ENCODE measurements at regions not wholly inside any gene's neighbourhood (a gene's known extent, or its start where the extent isn't known, plus 50 kb on each side); places are given as distances from the start of the nearest gene placed in this dataset.

- DNase-seq = no peak
These were observed 111.0 kb downstream of the CHST1 start for GRCh38 chr11:45554230-45554967.

GRCh38 chr11:45553383-45553936 is 112.0 kb downstream of the CHST1 start:
- DNase-seq = no peak

- DNase-seq = no peak
These were observed 114.2 kb downstream of the CHST1 start for GRCh38 chr11:45551191-45551713.

- DNase-seq = no peak
These were observed 116.2 kb downstream of the CHST1 start for GRCh38 chr11:45549257-45549656.

GRCh38 chr11:45546366-45546765 is 119.1 kb downstream of the CHST1 start:
- peak; percentile 35 for DNase-seq

- no peak for DNase-seq
These were observed 120.6 kb downstream of the CHST1 start for GRCh38 chr11:45544826-45545225.

GRCh38 chr11:45543808-45544422 is 121.5 kb downstream of the CHST1 start:
- DNase-seq = no peak

- DNase-seq = no peak
These were observed 122.3 kb downstream of the CHST1 start for GRCh38 chr11:45543081-45543480.

GRCh38 chr11:45541693-45542434 is 123.6 kb downstream of the CHST1 start:
- DNase-seq = no peak

- DNase-seq = no peak
These were observed 126.5 kb downstream of the CHST1 start for GRCh38 chr11:45538939-45539338.

- no peak for DNase-seq
These were observed 127.1 kb downstream of the CHST1 start for GRCh38 chr11:45538363-45538762.

- no peak for DNase-seq
These were observed 127.8 kb downstream of the CHST1 start for GRCh38 chr11:45537614-45538013.

GRCh38 chr11:45535033-45535432 is 130.4 kb downstream of the CHST1 start:
- no peak for DNase-seq

- DNase-seq = no peak
These were observed 131.3 kb downstream of the CHST1 start for GRCh38 chr11:45534132-45534531.

- DNase-seq = no peak
These were observed 132.9 kb downstream of the CHST1 start for GRCh38 chr11:45532546-45532945.

- no peak for DNase-seq
These were observed 134.6 kb downstream of the CHST1 start for GRCh38 chr11:45530776-45531175.

GRCh38 chr11:45530111-45530510 is 135.3 kb downstream of the CHST1 start:
- DNase-seq = no peak

- DNase-seq = no peak
These were observed 137.0 kb downstream of the CHST1 start for GRCh38 chr11:45528435-45528834.

- peak; percentile 70 for DNase-seq
These were observed 137.5 kb downstream of the CHST1 start for GRCh38 chr11:45527898-45528297.

- DNase-seq = peak; percentile 65
These were observed 140.0 kb downstream of the CHST1 start for GRCh38 chr11:45525393-45525792.

GRCh38 chr11:45523760-45524159 is 141.7 kb downstream of the CHST1 start:
- no peak for DNase-seq

- peak; percentile 75 for DNase-seq
These were observed 146.4 kb downstream of the CHST1 start for GRCh38 chr11:45518833-45519535.
